T-helper 2 cell treated with Interferon-gamma antibody and Interleukin-4, amounts not matched to agents 5 μg/mL and 100 μg/mL, for 36 hours (primary cell): ENCODE measurements at regions not wholly inside any gene's neighbourhood (a gene's known extent, or its start where the extent isn't known, plus 50 kb on each side); places are given as distances from the start of the nearest gene placed in this dataset.
"Not testable (repeated sequence)": the region's sequence is repeated elsewhere in the genome, so short reads cannot be mapped to it uniquely, and the experiment has no call there.

Experiments
- DNase-seq: peaks from one replicate; pipeline ENCODE4 v3.0.0; 2021; ENCODE audit warnings: low spot score
- H3K27ac Mint-ChIP-seq: one replicate; pipeline ENCODE4 v1.8.0; 2021; ENCODE audit warnings: mild to moderate bottlenecking, mixed read lengths
- H3K27me3 Mint-ChIP-seq: one replicate; pipeline ENCODE4 v1.8.0; 2021; ENCODE audit warnings: low read depth, mixed read lengths
- H3K36me3 Mint-ChIP-seq: one replicate; pipeline ENCODE4 v1.8.0; 2021; ENCODE audit warnings: low read depth, mixed read lengths
- H3K4me1 Mint-ChIP-seq: one replicate; pipeline ENCODE4 v1.8.0; 2021; ENCODE audit warnings: low read depth, mixed read lengths
- H3K4me3 Mint-ChIP-seq: one replicate; pipeline ENCODE4 v1.8.0; 2022; ENCODE audit warnings: mild to moderate bottlenecking, moderate library complexity, mixed read lengths
- H3K9me3 Mint-ChIP-seq: one replicate; pipeline ENCODE4 v1.8.0; 2021; ENCODE audit warnings: mixed read lengths

DNA sequence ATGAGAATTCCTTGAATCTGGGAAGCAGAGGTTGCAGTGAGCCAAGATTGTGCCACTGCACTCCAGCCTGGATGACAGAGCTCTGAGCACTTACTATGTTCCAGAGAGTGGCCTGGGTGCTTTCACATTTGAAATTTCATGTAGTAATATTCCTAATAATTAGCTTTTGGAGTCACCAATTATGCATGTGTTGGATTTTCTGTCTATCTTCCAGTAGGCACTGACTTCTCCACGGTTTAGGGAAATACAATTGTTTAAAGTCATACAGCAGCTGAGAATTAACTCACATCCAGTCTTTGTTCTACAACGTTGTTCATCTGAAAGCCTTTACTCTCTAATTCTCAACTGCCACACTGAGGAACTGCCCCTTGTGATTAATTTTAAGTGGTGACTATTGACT is 150.2 kb downstream of the CSNK2A3 start:
- Mint-ChIP-seq H3K9me3 (peaks cover 8% of the 10 kb centered on the region), H3K27me3 (peaks cover 12% of the 10 kb centered on the region), H3K4me1 (no peaks in the 10 kb centered on the region), H3K27ac (no peak overlapping the region), H3K36me3 (no peaks in the 10 kb centered on the region), H3K4me3 (no peak overlapping the region)
- no peak for DNase-seq

DNA sequence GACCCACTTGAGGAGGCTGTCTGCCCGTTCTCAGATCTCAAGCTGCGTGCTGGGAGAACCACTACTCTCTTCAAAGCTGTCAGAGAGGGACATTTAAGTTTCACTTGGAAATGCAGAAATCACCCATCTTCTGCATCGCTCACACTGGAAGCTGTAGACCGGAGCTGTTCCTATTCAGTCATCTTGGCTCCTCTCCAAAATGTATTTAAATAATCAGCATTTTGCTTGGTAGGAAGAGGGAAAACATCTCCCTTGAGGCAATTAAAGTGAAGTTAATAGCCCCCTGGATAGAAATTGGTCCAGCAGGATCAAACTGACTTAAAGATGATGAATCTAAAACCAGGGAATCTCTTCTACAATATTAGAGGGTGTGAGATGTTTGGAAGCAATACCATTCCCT is 151.7 kb downstream of the CSNK2A3 start:
- not testable (repeated sequence) for H3K27me3 Mint-ChIP-seq, DNase-seq, H3K9me3 Mint-ChIP-seq, H3K4me3 Mint-ChIP-seq, H3K27ac Mint-ChIP-seq, H3K4me1 Mint-ChIP-seq, H3K36me3 Mint-ChIP-seq

DNA sequence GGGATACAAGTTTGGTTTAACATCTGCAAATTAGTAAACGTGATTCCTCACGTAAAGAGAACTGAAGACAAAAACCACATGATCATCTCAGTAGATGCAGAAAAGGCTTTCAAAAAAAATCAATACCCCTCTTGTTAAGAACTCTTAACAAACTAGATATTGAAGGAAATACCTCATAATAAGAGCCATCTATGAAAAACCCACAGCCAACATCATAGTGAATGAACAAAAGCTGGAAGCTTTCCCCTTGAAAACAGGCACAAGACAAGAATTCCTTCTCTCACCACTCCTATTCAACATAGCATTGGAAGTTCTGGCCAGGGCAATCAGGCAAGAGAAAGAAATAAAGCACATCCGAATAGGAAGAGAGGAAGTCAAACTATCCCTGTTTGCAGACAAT is 160.5 kb downstream of the CSNK2A3 start:
- Mint-ChIP-seq H3K9me3 (peaks cover 8% of the 10 kb centered on the region), H3K4me1 (no peaks in the 10 kb centered on the region), H3K27me3 (peaks cover 6% of the 10 kb centered on the region), H3K27ac (no peak overlapping the region), H3K4me3 (no peak overlapping the region), H3K36me3 (no peaks in the 10 kb centered on the region)
- DNase-seq = no peak

DNA sequence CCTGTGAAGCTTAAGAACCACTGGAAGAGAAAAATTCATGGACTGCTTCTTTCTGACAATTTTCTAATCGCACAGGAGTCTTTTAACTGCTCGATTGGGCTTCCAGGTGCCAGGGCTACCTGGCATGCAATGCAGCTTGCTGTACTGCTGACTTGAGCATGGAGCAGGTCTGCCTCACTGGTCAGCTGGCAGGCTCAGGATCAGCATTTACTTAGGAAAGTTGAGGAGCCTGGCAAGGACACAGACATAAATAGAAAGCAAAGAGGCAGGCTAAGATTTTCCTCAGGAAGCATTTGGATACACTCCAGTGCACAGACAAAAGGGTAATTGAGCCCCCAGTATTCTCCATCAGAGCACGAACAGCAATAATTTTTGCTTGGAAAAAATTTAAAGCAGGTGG is 163.5 kb downstream of the CSNK2A3 start:
- Mint-ChIP-seq H3K4me3 (no peak overlapping the region), H3K27me3 (peaks cover 6% of the 10 kb centered on the region), H3K4me1 (no peaks in the 10 kb centered on the region), H3K27ac (no peak overlapping the region), H3K36me3 (no peaks in the 10 kb centered on the region), H3K9me3 (peaks cover 8% of the 10 kb centered on the region)
- no peak for DNase-seq

DNA sequence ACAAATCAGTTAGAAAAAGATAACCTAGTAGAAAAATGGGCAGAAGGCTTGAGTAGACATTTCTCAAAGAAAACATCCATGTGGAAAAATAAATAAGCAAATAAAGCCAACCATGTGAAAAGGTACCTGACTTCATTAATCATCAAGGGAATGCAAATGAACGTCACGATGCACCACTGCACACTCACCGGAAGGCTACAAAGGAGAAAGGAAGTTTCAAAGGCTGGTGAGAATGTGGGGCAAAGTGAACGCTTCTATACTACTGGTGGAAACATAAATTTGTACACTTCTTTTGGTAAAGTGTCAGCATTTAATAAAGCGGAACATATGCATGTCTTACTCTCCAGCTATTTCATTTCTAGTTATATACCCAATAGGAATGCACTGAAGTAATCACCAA is 166.8 kb downstream of the CSNK2A3 start:
- Mint-ChIP-seq H3K4me1 (no peaks in the 10 kb centered on the region), H3K27ac (no peak overlapping the region), H3K4me3 (no peak overlapping the region), H3K9me3 (peaks cover 3% of the 10 kb centered on the region), H3K36me3 (no peaks in the 10 kb centered on the region), H3K27me3 (peaks cover 3% of the 10 kb centered on the region)
- no peak for DNase-seq

DNA sequence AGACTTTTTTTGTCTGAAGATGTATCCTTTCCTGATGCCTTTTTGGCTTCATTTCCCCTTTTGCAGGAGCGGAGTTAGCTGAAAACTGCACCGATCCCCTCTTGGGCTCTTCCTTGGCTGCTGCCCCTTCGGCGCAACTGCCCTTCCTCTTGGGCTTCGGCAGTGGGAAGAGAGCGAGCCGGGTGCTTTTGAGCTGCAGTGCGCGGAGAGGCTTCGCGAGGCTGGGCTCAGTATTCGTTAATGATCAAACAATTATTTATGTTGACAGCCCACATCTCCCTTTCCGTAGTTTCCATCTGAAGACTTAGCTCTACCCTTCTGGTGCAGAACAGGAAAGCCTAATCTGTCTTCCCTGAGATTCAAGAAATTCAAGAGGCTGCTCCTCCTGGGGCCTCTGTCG is 170.8 kb downstream of the CSNK2A3 start:
- Mint-ChIP-seq H3K9me3 (no peaks in the 10 kb centered on the region), H3K4me1 (no peaks in the 10 kb centered on the region), H3K27me3 (peaks cover 3% of the 10 kb centered on the region), H3K4me3 (no peak overlapping the region), H3K36me3 (no peaks in the 10 kb centered on the region), H3K27ac (no peak overlapping the region)
- no peak for DNase-seq

DNA sequence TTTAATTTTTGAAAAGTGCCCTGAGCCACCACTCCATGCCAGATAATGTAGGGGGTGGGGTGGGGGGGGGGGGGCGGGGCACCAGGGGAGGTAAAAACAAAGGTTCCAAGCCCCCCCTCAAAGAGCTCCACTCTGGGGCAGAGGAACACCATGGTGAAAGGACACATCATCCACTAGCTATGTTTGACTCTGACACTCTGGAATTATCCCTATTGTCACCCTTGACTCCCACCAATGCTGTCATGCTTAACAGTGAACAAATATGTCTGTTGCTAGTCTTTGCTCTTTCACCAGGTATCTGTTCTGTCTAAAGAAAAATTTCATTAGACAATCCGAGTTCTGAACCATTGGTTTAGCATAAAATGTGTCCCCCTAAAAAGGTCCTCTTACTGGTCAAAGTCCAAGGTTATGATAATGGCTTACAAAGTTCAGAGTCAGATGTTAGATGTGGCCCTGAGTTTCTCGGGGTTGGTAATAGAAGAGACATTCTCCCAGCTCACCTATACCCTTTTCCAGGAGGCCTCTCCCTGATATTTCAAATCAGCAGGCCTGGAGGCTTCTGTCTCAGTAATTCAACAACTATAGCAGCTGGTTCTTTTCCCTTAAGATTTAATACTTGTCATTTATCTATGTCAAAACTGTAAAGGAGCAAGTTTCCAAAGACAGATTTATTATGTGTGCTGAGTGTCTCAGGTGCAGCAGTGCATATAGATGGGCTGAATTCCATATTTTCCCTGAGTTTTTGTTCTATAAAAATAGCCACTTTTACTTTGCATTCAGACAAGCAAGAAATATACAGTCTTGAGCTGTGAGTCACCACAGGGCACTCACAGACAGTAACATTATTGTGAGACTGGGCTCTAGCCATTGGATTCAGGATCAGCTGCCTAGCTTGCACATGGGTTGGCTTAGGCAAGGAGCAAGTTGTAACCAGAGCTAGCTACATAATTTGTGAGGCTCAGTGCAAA is 174.1 kb downstream of the CSNK2A3 start:
- Mint-ChIP-seq H3K27ac (no peak overlapping the region), H3K9me3 (no peaks in the 10 kb centered on the region), H3K4me1 (no peaks in the 10 kb centered on the region), H3K27me3 (peaks cover 3% of the 10 kb centered on the region), H3K36me3 (no peaks in the 10 kb centered on the region), H3K4me3 (no peak overlapping the region)
- DNase-seq = no peak

DNA sequence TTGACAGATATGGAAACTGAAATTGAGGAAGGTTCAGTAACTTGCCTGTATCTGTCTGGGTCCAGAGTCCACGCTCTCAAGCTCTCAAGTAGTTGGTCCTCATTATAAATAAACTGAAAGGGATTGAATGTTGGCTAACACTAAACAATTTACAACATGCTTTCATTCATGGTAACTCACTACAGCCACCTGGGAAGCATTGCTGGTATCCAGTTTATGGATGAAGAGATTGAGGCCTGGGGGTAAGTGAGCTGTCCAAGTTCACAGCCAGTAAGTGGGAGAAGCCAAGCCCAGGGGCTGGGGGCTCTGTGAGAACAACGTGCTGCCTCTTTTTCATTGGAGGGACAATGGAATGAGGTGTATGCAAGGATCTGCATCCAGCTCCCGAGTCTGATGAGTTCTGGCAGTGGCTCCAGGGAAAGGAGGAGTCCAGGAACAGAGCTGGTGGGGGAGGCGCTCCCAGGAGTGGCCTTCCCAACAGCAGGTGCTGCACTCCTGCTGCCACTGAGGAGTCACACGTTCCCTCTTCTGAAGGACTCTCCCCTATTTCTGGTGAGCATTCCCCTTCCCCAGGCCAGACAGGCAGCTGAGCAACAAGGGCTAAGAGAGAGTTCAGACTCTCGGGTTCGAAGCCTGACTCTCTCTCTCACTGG is 175.8 kb downstream of the CSNK2A3 start:
- no peak for DNase-seq
- Mint-ChIP-seq H3K36me3 (no peaks in the 10 kb centered on the region), H3K4me3 (no peak overlapping the region), H3K4me1 (no peaks in the 10 kb centered on the region), H3K27ac (no peak overlapping the region), H3K9me3 (no peaks in the 10 kb centered on the region), H3K27me3 (no peaks in the 10 kb centered on the region)

DNA sequence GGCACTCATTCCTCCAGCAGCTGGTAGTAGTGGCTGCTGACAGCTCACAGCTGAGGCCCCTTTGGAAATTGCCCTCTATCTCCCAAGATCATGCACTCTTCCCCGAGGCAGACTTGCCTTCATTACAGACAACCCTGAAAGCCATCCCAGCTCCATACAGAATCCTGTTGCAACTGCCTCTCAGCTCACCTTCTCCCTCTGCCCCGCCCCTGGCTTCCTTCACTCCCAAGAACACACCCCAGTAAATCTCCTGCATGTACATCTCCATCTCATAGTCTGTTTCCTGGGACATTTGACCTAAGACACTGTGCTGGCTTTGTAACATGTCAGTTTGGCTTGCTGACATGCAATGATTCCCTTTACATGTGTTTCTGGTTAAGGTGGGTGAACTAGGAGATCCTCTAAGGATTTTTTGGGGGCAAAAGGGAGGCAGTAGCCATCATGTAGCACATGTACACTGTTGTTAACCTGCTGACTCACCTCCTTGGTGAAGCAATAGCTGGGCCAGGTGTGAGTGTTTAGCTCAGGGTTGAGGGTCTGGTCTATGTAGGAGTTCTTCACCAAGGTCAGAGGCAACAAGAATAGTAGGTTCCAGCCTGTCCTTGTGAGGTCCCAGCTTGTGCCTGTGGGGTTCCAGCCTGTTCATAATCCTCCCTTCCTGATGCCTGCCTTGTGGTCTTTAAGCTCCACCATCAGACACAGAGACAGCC is 179.6 kb downstream of the CSNK2A3 start:
- Mint-ChIP-seq H3K27me3 (no peaks in the 10 kb centered on the region), H3K4me3 (no peak overlapping the region), H3K9me3 (no peaks in the 10 kb centered on the region), H3K27ac (no peak overlapping the region), H3K4me1 (peaks cover 4% of the 10 kb centered on the region), H3K36me3 (no peaks in the 10 kb centered on the region)
- DNase-seq = no peak

DNA sequence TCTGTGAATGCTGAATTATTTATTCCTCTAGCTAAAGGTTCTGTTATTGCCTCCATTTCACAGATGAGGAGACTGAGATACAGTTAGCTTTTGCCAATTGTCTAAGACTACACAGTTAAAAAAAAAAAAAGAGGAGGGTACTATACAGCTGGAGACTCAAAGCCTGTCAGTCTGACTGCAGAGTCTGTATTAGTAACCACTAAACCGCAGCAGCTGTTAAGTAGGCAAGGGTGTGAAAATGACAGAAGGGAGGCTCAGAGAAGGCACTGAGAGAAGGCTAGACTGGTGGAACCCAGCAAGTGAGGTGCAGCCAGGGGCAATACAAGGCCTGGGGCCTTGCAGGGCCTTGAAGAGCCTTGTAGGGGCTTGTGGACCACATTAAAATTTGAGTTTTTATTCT is 181.2 kb downstream of the CSNK2A3 start:
- no peak overlapping the region for H3K27ac Mint-ChIP-seq
- DNase-seq = peak; percentile 23
- no peaks in the 10 kb centered on the region for H3K27me3 Mint-ChIP-seq
- no peaks in the 10 kb centered on the region for H3K9me3 Mint-ChIP-seq
- peaks cover 4% of the 10 kb centered on the region for H3K4me1 Mint-ChIP-seq
- no peaks in the 10 kb centered on the region for H3K36me3 Mint-ChIP-seq
- no peak overlapping the region for H3K4me3 Mint-ChIP-seq

DNA sequence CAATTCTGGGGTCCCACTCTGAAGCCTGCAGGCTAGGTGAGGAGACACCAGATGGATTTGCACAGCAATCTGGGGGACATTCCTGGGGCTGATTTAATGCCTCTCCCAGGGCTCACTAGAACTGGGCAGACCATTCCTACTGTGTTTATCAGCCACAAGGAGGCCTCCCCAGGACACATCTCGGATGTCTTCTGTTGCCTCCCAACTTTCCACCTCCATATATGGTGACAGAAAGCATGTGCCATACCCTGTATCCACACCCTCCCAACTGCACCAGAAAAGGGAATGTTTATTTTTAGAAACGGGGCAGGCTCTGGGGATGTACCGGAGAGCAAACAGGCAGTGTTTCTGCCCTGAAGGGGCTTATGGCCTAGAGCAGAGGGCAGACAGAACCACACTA is 181.8 kb downstream of the CSNK2A3 start:
- Mint-ChIP-seq H3K9me3 (no peaks in the 10 kb centered on the region), H3K4me3 (no peak overlapping the region), H3K4me1 (peaks cover 4% of the 10 kb centered on the region), H3K27me3 (no peaks in the 10 kb centered on the region), H3K27ac (no peak overlapping the region), H3K36me3 (no peaks in the 10 kb centered on the region)
- no peak for DNase-seq

DNA sequence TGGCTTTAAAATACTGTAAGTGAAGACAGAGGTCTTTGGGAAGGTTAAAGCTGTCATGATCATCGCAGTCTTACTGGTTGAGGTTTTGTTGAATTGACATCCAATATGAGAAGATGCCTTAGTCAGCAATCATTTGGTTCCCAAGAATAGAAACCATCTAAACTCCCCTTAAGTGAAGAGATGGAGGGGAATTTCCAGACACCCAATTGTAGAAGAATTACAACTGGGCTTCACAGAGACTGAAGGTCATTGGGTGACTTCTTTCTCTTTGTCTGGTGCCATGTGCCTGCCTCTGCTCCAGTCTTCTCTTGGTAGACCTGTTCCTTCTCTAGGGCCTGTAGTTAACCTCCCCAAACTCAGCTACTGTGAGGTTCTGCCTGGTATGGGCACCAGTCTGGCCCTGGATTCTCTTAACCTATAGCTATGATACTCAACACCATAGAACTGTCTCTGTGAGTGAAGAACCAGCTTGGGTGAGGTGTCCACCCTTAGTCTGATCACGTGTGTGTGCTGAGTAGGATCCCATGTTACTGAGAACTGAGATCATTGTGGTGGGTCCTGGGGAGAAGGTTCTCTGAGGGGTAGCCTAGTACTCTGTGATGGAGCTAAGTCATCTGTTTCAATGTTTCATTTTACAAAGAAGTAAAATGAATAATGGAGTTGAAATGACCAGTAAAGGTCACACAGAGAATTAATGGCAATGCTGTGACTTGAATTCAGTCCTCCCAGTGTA is 182.5 kb downstream of the CSNK2A3 start:
- no peak overlapping the region for H3K4me3 Mint-ChIP-seq
- H3K4me1 Mint-ChIP-seq = peaks cover 4% of the 10 kb centered on the region
- H3K9me3 Mint-ChIP-seq = no peaks in the 10 kb centered on the region
- no peaks in the 10 kb centered on the region for H3K36me3 Mint-ChIP-seq
- no peak for DNase-seq
- no peak overlapping the region for H3K27ac Mint-ChIP-seq
- H3K27me3 Mint-ChIP-seq = no peaks in the 10 kb centered on the region

DNA sequence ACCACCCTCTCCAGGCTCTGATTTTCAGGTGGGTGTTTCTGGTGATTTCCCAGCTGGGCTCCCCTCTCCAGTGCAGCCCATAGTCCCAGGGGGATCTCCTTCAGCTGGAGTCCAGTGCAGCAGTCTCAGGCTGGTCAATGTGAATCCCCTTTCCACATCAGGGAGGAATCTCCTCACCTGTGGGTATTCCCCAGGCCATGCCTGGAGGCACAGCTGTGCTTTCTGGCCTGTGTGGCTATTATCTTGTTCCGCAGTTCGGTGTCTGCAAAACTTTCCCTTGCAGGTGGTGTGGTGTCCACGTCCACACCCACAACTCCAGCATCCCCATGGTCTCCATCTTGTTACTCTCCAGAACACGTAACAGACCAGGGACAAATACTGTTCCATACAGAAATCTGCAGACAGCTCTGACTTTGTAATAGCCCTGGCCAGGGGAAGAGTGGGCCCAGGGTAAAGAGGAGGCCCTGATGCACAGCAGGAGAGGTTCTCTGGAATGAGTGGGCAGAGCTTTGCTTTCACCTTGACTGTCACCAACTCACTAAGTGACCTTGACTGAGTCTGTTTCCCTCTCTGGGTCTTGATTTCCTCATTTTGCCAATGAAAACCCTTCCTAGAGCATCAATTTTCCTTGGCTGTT is 183.2 kb downstream of the CSNK2A3 start:
- H3K27ac Mint-ChIP-seq = no peak overlapping the region
- H3K36me3 Mint-ChIP-seq = no peaks in the 10 kb centered on the region
- H3K9me3 Mint-ChIP-seq = no peaks in the 10 kb centered on the region
- peaks cover 4% of the 10 kb centered on the region for H3K4me1 Mint-ChIP-seq
- no peaks in the 10 kb centered on the region for H3K27me3 Mint-ChIP-seq
- no peak overlapping the region for H3K4me3 Mint-ChIP-seq
- no peak for DNase-seq
